Activated CD8-positive, alpha-beta memory T cell treated with anti-CD3 and anti-CD28 coated beads for 4 hours (primary cell): ENCODE measurements at regions not wholly inside any gene's neighbourhood (a gene's known extent, or its start where the extent isn't known, plus 50 kb on each side); places are given as distances from the start of the nearest gene placed in this dataset.
A peak's percentile ranks its signal among the peaks of the same experiment; 100 is the strongest.
"Not testable (repeated sequence)": the region's sequence is repeated elsewhere in the genome, so short reads cannot be mapped to it uniquely, and the experiment has no call there.

Source experiments
- DNase-seq, 2 donors: peaks; one replicate each; pipeline ENCODE4 v3.0.0-alpha.2; 2020; ENCODE audit warnings: low read depth in 2 of 2

DNA sequence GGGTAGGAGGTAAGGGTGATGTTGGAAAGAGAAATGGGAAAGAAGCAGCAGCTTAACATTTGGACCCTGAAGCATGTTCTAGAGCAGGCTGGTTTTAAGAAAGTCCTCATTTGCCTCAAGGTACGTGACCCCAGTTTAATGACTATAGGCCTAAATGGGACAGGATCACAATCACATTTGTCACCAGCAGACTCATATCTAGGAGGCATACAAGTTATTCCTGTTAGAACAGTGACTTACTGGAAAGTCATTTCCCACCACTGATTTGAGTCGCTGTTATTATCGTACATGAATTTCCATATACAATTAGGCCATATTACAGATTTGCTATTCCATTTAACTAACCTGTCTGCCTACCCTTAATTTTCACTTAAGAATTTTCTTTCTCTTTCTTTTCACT lies 326.1 kb downstream of the DAD1 start:
- DNase-seq = no peak

DNA sequence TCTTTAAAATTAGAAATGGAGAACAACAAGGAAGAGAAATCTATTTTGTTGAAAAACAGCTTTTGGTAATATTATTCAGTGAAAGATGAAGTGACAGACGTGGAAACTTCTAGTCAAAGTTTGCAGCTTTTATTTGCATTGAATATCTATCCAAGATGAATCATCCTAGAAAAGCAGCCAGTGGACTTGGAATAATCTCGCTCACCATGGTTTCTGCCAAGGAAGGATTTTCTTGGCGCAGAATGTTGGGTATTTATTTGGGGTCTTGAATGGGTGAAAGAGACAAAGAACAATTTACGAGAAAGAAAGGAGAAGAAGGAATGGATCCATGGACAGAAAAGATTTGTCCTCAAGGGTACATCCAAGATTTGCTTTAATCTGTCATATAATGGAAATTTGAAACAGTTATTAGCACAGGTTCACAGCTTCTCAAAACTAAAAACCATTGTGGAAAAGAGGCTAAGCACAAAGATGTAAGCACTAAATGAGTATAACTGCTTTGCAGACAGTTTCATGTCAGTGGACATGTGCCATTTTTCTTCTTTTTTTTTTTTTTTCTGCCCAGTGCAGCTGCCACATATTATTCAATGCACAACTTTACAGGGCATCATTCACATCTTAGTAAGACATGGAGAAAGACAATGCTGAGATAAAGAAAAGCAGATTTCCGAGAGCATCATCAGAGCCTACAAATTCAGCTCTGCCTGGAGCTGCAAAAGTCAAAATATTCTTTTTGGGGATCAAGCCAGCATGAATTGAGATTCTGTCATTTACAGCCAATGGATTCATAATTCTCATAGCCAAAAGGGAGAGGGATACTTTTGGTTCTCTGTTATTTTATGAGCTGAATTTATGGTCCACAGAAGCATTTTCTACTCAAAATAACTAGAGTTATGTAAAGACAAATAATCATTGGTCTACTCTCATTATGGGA lies 333.7 kb downstream of the DAD1 start:
- DNase-seq = no peak

DNA sequence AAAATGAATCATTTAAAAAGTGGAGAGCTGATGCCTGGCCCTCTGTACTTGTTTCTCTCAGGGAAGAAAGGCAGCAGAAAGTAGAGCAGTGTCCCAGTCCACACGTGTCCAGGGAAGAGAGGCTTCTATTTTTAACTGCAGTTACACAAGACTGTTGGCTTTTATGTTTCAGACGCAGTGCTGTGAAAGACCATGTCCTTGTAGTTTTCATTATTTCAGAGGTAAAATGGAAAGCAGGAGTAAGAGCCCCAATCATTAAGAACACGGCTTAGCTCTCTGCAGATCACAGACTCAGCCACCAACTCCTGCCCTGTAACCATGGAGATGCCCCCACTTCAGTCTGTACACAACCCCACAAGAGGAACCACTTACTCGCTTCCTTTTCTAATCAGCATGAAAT lies 336.3 kb downstream of the DAD1 start:
- DNase-seq = no peak

GRCh38 chr14:22251090-22251489 lies 337.9 kb downstream of the DAD1 start:
- no peak for DNase-seq

DNA sequence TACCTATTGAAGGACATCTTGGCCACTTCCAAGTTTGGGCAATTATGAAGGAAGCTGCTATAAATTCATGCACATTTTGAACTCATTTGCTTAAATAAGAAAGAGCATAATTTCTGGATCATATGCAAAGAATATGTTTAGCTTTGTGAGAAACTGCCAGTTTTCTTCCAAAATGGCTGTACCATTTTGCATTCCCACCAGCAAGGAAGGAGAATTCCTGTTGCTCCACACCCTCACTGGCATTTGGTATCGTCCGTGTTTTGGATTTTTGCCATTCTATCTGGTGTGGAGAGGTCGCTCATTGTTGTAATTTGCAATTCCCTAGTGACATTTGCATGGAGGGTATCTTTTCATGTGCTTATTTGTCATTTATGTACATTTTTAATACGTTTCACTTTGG lies 339.3 kb downstream of the DAD1 start:
- DNase-seq = no peak

- no peak for DNase-seq
Measured at GRCh38 chr14:22243971-22244581, 344.9 kb downstream of the DAD1 start.

- DNase-seq = not testable (repeated sequence)
Measured at GRCh38 chr14:22238320-22238719, 350.7 kb downstream of the DAD1 start.

GRCh38 chr14:22233377-22233776 lies 355.6 kb downstream of the DAD1 start:
- DNase-seq = no peak

DNA sequence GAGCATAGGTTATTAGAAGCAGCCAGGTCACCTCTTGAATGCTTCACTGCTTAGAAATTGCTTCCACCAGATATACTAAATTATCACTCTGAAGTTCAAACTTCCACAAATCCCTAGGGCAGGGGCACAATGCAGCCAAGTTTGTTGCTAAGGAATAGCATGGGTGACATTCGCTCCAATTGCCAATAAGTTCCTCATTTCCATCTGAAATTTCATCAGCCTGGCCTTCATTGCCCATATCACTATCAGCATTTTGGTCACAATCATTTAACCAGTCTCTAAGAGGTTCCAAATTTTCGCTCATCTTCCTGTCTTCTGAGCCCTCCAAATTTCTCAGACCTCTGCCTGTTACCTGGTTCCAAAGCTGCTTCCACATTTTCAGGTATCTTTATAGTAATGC lies 356.1 kb downstream of the DAD1 start:
- DNase-seq = no peak

GRCh38 chr14:22232486-22232885 lies 356.5 kb downstream of the DAD1 start:
- no peak for DNase-seq

DNA sequence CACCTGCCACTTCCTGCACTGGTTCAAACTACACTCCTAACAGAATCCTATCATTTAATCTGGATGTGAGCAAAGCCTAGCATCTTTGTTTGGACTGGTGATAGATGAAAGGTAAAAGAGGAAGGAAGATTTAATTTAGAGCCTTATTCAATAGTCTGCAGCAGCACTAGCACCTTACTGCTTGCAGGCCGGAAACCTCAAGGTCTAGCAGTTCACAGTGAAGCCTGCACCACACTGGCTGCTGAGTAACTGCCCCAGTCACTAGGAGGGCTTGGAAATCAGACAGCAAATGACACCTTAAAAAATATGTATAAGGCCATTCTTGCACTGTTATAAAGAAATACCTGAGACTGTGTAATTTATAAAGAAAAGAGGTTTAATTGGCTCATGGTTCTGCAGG lies 358.0 kb downstream of the DAD1 start:
- DNase-seq = peak in 1 of 2 donors; percentile 15

- no peak for DNase-seq
Measured at GRCh38 chr14:22230517-22230916, 358.5 kb downstream of the DAD1 start.

- no peak for DNase-seq
Measured at GRCh38 chr14:22227084-22227483, 361.9 kb downstream of the DAD1 start.

DNA sequence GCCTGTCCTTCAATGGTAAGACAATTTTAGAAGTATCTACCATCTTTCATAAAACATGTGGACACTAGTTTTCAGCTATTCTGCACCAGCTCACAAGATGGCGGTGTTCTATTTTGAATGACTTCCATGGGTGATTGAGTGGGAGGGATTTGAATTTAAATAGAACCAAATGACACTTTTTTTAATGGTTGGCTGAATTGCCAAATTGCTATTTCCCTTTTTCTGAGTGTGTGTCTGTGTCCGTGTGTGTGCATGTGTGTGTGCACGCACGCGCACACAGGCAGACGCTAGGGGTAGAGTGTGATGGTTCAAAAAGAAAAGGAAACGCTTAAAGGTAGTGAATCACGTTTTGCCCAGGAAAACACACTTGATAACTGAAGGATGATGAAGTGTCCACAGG lies 362.6 kb downstream of the DAD1 start:
- no peak for DNase-seq

DNA sequence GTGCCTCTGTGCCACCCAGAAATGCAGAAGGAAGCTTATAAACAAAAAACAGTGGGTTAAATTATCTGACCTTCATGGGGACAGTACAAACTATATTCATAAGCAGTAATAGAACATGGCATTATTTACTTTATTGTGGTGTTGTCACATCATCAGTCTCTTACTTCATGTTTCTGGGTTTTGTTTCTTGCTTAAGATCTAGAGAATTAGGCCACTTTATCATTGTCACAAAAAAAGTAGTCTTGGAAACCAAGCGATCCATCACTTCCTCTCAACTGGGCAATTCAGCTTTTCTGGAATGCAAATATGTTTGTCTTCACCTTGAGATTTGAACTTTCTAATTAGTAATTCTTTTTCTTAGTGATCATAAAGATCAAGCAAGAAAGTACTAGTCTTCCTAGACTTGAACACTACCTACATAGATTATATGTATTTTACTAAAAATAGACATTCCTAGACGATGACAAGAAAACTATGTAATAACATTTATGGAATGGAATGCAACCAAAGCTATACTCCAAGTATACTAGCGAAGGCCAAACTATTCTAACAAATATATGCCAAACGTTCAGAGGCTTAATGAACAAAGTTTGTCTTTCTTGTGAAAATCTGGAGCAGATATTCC lies 363.4 kb downstream of the DAD1 start:
- DNase-seq = no peak

DNA sequence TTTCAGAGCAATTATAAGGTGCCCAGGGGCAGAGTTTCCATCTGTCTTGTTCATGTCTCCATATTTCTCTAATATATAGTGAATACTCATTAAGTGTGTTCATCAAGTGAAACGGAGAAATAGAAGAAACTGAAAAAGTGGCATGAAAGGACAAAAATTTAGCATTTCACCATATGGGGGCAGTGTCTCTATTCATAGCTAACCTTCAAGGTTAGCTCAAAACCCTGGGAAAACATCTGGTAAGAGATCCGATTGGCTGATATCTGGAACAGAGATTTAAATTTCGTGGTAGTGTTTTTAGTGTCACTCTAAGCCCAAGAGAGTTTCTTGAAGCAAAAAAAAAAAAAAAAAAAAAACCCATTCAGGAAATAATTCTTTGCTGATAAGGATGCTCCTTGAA lies 367.5 kb downstream of the DAD1 start:
- no peak for DNase-seq

DNA sequence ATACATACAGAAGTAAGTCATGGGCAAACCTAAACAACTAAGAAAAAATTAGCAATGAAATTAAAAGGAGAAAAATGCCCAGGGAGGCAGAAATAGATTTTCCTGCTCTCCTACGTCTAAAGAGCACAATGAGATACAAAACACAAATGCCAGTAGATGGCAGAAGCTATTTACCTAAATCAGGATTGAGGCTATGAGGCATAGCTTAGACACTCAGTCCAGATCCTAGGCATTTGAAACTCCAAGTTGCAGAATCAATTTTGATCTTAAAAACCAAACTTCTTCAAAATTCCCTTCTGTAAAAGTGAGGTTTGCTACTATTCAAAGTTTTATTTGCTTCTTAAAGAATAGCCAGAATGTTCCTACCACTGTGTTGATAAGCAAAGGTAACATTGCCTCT lies 368.6 kb downstream of the DAD1 start:
- DNase-seq = no peak

DNA sequence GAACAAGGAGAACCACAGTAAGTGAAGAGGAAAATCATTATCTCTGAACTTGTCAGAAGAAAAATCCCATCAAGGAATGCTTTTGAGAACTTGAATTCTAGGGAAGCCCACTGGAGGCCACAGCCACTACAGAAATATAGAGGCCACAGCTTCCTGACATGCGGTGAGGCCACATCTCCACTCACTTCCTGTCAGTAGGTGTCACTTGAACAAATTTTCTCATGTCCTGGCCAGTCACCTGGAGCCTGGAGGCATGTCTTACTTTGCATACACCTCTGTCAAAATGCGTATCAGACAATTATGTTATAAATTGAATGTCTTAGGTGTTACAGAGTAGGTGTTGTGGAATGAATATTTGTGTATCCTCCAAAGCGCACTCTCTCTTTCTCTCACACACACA lies 370.3 kb downstream of the DAD1 start:
- no peak for DNase-seq

DNA sequence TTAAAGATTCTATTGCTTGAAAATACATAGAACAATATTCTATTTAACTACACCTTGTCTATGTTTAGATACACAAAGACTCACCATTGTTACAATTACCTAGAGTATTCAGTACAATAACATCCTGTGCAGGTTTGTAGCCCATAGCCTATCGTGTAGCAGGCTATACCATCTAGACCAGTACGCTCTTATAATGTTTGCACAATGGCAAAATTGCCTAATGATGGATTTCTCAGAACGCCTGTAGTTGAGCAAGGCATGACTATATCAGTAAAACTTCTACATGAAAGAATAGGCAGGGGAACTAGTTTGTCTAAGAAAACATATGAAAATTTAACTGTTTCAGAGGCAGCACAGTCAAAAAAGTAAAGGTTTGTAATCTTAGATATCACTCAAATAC lies 375.9 kb downstream of the DAD1 start:
- no peak for DNase-seq

GRCh38 chr14:22210906-22211305 lies 378.1 kb downstream of the DAD1 start:
- DNase-seq = no peak

DNA sequence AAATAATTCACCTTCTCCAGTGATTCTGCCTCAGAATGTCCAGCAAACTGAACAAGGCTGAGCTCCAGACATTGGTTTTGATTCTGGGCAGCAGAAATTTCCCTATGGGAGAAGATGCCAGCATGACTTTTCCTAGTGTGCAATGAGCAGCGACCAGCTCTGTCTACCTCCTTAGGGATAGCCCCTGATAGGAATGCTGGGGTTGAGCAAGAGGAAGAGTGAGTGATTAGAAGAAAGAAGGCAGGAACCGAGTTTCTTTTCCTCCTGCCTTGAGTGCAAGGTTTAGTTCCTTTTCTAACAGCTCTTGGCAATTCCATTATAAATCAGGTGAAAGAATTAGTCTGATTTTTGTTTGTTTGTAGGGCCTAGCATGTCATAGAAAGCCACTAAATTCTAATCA lies 379.0 kb downstream of the DAD1 start:
- no peak for DNase-seq

DNA sequence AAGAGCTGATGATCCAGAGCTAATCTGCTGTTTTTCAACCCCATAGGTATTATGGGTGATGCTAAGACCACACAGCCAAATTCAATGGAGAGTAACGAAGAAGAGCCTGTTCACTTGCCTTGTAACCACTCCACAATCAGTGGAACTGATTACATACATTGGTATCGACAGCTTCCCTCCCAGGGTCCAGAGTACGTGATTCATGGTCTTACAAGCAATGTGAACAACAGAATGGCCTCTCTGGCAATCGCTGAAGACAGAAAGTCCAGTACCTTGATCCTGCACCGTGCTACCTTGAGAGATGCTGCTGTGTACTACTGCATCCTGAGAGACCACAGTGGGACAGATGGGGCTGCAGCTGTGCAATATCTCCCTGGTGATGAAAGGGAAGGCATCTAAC lies 386.0 kb downstream of the DAD1 start:
- DNase-seq = no peak

DNA sequence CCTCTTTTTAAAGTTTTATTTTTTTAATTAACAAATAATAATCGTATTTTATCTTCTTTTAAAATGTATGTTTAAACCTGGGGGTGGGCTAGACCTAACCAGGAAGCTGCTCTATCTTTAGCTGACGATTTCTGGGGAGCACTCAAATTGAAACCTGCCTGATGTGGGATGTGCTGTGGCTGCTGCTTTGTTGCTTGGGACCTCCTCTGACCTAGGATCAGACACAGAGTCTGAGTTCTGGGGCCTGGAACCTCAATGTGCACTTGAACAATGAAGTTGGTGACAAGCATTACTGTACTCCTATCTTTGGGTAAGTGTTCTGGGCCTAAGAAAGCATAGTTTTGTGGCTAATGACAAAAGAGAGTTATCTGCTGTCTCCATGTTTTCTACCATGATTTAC lies 386.7 kb downstream of the DAD1 start:
- no peak for DNase-seq
